ENCODE measurements at regions not wholly inside any gene's neighbourhood (a gene's known extent, or its start where the extent isn't known, plus 50 kb on each side); places are given as distances from the start of the nearest gene placed in this dataset.

DNA sequence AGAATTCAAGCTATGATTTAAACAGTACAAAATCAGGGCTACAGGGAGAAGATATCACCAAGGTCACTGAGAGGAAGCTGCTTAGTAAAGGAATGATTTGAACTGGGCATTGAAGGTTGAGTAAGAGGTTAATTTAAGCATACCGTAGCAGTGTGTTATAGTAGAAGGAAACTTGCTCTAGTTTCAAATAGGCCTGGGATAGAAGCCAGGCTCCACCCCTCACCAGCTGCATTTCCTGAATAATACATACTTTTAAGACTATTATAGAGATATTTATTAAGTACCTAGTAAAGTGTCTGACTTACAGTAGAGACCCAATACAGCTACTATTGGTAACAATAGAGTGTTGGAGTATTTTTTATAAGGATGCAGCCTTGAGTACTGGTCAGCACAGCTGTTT lies 118.0 kb upstream of the GLRA2 start:
- TF ChIP-seq NRF1 (IDR thresholded peaks at IDR 0.05; ENCODE audit: low read depth, low read length) (no peak), POLR2AphosphoS5 (IDR thresholded peaks at IDR 0.05; ENCODE audit: low read depth, low read length) (no peak)
- TF ChIP-seq, protein P1, sequence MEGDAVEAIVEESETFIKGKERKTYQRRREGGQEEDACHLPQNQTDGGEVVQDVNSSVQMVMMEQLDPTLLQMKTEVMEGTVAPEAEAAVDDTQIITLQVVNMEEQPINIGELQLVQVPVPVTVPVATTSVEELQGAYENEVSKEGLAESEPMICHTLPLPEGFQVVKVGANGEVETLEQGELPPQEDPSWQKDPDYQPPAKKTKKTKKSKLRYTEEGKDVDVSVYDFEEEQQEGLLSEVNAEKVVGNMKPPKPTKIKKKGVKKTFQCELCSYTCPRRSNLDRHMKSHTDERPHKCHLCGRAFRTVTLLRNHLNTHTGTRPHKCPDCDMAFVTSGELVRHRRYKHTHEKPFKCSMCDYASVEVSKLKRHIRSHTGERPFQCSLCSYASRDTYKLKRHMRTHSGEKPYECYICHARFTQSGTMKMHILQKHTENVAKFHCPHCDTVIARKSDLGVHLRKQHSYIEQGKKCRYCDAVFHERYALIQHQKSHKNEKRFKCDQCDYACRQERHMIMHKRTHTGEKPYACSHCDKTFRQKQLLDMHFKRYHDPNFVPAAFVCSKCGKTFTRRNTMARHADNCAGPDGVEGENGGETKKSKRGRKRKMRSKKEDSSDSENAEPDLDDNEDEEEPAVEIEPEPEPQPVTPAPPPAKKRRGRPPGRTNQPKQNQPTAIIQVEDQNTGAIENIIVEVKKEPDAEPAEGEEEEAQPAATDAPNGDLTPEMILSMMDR (IDR thresholded peaks at IDR 0.05): no peak
- TF ChIP-seq, protein P2, sequence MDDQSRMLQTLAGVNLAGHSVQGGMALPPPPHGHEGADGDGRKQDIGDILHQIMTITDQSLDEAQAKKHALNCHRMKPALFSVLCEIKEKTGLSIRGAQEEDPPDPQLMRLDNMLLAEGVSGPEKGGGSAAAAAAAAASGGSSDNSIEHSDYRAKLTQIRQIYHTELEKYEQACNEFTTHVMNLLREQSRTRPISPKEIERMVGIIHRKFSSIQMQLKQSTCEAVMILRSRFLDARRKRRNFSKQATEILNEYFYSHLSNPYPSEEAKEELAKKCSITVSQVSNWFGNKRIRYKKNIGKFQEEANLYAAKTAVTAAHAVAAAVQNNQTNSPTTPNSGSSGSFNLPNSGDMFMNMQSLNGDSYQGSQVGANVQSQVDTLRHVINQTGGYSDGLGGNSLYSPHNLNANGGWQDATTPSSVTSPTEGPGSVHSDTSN (IDR thresholded peaks at IDR 0.05): no peak

Data from SK-N-SH (cell line).